GM21515 (cell line): ENCODE measurements at regions not wholly inside any gene's neighbourhood (a gene's known extent, or its start where the extent isn't known, plus 50 kb on each side); places are given as distances from the start of the nearest gene placed in this dataset.

Source experiments
- ATAC-seq: cut with Tn5 transposase; IDR thresholded peaks from one replicate; pipeline ENCODE4 v1.9.1; 2021; ENCODE audit not compliant: unreplicated experiment

DNA sequence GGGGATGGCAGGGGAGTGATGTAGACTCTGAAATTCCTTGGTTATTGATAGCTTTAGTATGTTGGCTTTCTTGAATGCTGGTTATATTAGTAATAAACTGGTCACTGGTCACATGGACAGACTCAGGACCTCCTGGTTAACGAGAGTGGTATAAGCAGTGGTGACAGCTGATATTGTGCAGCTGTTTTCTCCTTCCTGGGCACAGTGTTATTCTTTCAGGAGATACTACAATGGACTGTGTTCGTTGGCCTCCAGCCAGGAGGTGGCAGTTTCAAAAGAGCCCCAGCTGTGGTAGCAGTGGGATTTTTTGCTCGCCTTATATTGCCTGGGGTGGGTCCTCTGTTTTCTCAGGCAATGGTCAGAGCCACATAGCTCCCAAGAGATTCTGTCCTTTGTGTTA lies 181.6 kb upstream of the RBMS3 start:
- ATAC-seq: no peak

DNA sequence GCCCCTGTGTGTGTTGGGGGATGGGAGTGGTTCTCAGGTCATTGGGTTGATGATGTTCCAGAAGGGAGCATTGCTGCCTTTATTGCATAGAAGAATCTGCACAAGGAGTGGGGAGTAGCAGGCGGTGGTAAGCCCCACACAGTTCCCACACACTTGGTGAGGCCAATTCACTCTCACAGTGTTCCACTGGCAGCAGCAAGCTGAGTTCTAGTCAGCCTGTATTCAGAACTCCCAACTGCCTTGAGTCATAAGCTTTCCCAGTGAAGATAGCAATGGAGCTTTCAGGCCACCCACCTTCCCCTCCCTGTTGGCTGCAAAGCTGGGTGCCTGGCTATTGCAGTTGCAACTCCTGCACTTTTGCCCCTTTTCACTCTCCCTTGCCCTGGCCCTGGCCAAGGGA lies 181.1 kb upstream of the RBMS3 start:
- ATAC-seq: no peak

DNA sequence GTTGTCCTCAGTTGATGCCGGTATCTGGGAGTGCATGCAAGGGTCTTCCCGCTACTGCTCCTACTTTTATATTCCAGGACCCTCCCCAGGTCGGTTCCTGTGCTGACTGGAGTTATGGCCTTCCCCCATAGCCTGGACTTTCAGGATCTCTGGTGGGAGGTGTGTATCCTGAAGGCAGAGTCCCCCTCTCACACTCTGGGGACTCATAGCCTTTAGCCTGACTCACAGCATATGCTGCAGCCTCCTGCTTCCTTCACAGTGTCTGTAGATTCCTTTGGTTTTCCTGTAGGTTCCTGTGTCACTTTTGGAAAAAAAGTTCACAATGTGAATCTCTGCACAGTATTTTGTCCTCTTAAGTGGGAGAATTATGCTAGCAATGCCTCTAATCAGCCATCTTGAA lies 180.6 kb upstream of the RBMS3 start:
- ATAC-seq: no peak

DNA sequence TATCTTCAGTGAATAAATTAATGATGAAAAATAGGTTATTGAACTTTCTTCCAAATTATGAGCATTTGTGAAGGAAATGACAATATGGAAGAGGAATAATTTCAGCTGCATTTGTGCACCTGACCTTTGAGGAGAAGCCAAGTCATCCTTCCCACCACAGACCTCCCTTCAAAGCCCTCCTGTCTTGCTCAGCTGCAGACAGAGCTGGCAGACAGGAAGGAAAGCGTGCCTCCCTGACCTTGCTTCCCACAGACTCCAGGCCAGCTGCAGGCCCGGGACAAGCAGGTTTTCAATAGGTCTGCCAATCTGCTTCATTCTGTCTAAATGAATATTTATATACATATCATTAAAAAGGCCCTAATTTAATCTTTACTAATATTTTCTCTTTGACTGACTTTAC lies 152.9 kb upstream of the RBMS3 start:
- no peak for ATAC-seq

DNA sequence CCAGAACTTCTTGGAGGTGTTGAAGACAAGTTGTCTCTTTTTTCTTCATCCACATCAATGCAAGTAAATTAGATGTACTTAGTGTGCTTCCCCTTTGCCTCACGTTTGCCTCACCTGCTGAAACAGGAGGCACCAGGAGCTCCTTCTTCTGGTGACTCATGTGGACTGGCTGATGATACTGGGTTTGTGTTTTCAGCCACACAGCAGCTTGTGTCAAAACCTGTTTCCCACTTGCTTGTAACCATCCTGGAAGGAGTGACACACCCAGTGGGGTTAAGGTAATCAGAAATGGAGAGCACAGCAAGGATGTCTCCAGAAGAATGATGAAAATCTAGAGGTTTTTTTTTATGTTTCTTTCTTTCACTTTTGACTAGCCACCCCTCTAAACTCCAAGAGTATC lies 143.3 kb upstream of the RBMS3 start:
- no peak for ATAC-seq

DNA sequence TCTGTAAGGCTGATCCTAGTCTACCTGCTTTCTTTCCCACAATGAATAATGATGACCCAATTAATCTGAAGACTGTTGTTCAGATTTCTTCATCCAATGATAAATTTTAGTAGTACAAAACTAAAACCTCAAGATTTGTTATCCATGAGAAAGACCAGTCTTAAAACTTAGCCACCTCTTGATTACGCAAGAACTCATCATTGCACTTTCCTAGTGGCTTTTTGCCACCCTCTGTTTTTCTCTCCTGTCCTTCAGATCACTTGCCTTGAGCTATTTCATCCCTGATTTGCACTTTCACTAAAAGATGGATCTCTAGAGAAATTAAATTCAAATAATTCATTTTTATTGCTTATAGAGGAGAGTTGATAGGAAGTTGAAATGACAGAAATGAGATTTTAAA lies 142.7 kb upstream of the RBMS3 start:
- ATAC-seq: no peak

DNA sequence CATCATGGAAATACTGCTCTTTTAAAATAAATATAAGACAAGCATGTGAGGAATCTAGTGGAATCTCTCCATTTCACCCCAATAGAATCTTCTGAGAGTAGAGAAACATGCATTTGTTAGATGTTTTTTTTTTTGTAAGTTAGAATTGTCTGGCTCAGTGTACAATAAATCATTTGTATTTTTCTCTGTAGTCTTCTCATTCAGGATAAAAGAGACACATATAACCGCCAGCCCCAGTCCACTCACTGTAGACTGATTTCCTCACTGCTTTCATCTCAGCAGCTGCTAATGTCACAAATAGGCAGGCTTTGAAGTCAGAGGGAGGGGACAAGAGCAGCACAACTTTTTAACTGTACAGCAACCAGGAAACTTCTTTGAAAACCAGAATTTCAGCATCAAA lies 140.2 kb upstream of the RBMS3 start:
- no peak for ATAC-seq

DNA sequence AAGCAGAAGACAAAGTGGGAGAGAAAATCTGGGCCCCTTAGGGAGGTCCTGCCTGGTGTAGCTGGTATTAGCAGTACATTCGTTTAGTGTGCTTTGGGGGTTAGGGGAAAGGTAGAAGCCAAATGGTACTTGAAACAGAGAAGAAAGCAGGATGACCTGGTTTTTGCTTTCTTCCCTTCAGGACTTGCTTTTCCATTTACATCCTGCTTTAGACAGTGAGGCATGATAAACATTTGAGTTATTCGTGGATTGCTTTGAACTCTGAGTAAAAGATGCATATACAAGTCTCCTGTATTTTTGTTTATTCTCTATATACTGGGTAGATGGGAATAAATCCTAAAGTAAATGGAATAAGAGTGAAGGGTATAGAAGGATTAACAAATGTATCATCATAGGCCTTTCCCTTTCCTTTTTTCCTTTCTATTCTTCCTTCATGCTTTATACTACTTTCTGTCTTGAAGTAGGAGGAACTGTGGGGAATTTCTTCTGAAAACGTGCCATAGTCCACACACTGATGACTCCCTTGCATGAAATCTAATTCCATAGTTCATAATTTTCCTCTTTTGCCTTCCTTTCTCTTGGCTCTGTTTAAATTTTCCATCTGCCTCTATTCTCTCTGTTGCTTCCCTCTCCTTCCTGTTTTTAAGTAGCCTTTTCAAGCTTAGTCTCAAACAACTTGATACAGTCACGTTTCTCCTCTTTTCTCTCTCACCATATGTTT lies 139.5 kb upstream of the RBMS3 start:
- no peak for ATAC-seq

DNA sequence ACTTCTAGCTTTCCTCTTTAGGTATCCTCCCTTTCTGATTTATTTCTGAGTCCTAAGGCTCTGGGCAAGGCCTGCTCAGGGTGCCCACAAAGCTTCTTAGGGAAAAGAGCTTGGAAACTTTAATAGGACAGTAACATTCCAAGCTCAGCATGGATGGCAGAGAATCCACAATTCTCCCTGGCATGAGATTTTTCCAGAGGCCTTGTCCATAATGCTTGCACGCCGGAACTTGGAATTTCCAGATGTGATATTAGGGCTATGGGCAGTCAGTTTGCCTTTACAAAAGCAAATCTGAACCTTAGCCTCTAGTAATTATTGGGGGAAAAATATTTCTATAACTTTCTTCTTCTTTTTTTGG lies 139.0 kb upstream of the RBMS3 start:
- ATAC-seq: no peak

DNA sequence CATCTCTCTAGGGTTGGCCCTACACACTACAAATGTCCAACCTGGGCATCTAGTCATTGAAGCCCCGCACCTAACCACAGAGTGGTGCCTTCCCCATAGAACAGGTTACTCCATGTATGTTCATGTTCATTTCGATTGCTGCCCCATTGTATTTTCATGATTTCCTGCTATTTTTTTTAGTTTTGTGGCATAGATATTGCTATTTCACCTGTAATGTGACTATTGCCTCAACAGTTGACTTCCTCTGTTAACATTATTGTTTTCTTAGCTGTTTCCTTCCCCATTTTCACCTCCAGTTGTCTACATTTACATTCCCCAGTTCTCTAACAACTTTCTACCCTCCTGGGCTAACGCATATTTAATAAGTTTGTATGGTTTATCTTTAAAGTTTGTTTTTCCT lies 137.7 kb upstream of the RBMS3 start:
- no peak for ATAC-seq

DNA sequence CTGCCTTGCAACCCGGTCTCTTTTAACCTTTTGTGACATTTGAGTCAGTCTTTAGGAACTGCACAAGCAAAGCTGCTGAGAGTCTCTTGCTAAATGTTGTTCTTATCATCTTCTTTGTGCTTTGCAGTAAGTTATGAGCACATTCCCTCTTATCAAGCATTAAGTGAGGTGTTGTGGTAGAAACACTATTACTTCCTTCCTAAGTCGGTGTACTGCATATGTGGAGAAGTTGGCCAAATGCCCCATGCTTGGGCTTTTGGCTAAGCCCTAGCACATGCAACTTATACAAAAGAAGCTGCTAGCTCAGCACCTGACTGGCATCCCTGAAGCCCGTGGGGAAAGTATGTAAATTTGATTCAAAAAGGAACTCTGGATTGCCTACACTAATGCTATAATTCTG lies 136.5 kb upstream of the RBMS3 start:
- no peak for ATAC-seq

DNA sequence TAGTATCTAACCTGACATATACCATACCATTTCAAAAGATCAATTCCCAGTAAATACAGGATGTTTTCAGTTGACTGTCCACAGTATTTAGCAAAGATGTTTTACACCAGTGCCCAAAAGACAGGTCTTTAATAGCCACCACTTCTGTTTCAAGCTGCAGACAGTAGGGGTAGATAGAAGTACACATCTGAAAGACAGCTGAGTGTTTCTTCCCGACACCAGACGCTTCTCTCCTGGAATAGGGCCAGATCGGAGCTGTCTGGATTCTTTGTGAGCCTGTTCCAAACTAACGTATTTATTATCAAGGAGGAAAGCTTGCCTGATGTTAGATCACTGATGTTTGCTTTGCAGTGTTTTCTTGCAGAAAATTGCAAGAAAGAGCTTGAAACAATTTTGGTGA lies 136.1 kb upstream of the RBMS3 start:
- ATAC-seq: no peak

DNA sequence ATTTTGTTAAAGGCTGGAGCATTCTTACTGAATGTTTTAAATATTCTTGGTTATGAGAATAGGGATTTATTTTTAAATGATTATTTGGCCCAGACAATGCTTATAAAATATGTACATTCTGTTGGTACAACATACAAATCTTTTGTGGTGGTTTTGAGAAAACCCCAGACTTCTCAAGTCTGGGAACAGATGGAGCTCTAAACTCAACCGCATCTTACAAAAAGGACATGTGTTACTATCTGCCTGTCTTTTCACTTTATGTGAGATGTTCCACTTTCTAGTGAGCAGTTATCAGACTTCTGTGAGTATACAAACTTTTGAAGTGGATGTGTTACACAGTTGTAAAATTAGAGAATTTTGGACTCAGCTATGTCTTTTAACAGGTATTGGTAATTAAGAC lies 135.5 kb upstream of the RBMS3 start:
- ATAC-seq: no peak

DNA sequence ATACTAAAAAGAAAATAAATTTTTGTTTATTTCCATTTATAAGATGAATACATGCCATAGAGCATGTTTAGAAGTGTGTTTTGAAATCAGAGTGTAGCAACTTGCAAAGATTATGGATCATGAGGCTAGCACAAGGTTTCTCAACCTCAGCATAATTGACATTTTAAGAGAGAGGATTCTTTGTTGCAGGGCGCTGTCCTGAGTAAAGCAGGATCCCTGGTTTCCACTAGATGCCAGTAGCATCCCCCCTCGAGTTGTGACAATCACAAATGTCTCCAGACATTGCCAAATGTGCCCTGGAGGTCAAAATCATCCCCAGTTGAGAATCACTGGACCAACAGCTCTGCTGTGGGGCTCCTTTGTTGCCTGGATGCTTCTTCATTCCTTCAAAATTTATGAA lies 128.5 kb upstream of the RBMS3 start:
- no peak for ATAC-seq

DNA sequence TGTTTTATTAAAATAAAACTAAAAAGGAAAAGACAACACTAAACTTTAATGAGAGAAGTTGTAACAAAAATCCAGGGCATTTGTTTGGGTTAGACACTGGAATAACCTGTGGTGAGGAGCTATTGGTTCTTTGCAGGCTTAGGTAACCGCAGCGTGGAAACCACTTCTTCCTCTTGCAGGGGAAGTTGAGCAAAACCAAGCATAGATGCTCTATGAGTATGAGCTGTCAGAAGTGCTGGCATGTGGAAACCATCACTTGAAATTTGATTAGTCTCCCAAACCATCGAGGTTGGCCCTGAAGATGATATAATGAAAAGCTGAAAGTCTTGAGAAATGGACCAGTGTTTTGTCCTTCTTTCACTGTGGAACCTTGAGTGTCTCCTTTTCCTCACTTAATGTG lies 127.1 kb upstream of the RBMS3 start:
- ATAC-seq: no peak

DNA sequence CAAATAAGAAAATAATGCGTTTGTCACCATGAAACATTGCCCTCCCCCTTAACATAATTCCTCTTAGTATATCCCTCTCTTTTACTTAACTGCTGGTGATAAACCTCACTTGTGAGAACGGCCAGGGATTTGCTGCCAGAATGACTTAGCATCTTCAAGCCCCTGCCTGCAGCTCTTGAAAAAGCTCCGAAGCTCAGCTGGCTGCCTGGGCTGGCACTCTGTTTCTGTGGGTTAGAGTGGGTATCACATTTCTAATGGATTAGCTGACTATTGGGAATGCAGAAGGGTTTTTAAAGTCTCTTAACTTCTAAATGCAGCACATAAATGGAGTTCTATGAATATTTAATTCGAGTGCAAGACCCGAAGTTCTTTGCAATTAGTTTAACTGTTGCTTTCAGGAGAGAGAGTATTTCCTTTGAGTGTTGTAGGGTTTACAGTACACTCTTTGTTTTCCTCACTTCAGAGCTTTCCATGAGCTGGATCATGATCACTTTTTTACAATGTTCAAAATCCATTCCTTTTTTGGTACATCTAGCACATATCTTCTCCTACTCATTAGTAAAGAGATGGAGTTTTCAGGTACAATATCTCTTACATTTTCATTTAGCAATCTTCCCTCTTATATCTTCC lies 124.7 kb upstream of the RBMS3 start:
- no peak for ATAC-seq

DNA sequence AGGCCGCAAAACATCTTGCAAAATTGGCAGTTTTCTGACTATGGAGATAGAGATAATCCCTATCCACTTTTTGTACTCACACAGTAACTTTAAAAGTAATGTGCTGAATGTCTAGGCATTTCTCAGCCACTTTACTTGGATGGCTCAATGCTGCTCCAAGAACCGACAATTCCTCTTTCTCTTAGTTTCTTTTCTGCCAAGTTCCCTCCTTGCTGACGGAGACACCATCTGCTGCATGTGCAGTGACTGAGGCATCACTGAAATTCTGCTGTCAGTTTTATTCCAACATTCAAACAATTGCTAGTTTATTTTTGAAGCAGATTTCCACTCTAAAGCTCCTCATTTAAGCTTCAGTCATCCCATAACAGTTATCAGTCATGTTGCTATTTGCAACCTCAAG lies 116.0 kb upstream of the RBMS3 start:
- ATAC-seq: no peak

DNA sequence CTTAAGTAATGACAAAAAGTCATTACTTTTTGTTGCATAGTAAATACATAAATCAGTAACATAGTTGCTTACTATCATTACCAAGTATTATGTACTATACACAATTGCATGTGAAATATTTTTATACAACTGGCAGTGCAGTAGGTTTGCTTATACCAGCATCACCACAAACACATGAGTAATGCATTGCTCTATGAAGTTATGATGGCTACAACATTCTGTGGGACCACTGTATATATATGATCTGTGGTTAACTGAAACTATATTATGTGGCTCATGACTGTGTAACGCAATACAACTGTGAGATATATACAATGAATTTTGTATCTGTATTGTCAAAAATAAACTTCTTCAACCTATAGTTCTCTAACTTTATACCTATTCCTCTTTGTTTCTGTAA lies 113.7 kb upstream of the RBMS3 start:
- no peak for ATAC-seq

DNA sequence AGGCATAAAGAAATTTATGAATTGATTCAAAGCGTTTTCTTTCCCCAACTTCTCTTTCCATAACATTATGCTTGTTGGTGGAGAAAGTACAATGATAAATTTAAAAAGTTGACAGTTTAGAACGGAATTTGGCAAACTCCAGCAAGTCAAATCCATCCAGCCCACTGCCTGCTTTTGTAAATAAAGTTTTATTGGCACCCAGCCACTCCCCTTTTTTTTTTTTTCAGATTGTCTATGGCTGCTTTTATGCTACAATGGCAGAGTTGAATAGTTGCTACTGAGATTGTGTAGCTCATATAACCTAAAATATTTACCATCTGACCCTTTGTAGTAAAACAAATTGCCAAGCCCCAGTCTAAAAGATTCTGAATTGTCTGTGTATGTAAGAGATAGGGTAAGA lies 112.8 kb upstream of the RBMS3 start:
- no peak for ATAC-seq

DNA sequence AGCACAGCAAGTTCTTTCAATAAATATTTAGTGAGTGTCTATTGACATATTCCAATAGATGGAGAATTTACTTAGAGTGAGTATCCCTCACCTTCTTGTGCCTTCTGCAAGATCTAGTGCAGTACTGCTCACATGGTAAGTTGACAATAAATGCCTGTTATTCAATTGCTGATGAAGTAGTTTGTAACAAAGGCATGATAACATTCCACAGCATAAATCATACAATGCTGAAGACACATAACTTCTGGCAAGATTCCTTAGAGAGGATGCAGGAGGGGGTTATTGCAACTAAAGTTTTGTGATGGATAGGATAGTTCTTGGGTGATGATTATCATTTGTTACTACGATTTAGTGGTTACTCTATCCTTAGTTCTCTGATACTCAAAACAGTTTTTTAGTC lies 112.2 kb upstream of the RBMS3 start:
- ATAC-seq: no peak

DNA sequence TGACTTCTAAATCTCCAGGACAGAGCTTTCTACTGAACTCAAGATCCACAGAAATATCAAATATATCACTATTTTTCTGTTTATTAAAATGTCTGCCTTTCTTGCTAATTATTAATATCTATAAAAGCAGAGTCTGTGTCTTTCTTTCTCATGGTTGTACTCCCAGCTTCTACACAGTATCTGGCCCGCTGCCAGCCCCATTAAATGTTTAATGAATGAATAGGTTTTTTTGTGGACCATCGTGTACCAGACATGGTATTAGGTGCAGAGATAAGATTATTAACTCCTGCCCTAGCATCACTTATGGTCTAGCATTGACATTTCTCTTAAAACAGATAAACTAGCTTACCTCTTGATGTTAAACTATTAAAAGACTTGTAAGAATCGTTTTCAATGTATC lies 111.4 kb upstream of the RBMS3 start:
- no peak for ATAC-seq

DNA sequence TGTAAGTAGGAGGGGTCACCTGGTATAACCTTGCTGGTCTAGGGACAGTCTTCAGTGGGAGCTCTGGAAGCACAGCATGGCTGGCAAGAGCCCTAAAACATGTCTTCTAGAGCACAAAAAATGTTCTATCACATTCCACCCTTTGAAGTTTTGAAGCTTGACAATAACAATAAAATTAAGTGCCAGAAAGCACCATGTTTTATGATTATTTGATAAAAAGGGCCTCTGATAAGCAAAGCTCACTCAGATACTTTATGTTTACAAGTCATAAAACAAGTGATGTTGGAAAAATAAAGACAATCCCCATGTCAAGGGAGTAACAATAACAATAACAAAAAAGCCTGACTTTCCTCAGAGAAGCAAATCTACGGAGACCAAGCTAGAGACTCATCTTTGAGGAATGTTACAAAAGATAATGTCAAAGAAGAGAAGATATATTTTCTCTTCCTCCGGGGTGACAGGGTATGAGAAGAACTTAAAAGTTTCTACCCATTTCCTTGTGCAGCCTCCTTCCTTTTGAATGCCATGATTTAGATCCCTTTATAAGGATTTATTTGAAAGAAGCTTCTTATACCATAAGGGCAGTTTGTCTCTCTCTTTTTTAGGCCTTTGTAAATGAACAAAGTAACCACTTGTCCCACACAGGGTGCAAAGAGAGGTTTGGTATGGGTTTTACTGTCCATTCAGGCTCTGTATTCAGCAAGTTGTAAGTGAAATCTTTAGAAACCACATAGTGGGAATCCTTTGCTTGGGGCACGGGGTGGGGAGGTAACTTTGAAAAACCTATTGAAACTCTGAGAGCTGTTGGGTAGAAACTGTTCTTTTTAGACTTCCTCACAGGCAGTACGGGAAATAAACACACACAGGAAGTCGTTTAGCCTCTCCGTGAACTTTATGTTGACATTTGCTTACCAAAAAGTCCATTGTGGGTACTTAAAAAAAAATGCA lies 109.6 kb upstream of the RBMS3 start:
- no peak for ATAC-seq
